ENCODE measurements at regions not wholly inside any gene's neighbourhood (a gene's known extent, or its start where the extent isn't known, plus 50 kb on each side); places are given as distances from the start of the nearest gene placed in this dataset.

DNA sequence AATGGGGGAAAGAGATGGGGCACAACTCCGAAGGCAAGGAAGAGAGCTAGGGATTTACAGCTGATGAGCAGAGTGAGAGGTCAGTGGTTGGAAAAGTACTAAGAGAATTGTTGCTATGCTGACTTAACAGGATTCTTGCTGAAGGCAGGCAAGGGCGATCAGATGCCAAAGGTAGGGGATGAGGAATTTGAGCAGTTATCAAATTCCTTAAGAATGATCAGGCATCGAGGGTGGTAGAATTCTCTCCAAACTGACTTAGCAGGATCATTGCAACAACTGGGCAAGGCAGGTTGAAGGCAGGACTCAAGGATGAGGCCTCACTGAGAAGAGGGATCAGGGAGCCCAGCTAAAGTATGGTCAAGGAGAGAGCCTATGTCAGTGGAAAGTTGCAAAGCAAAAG is 171.0 kb downstream of the HSD17B3 start:
- TF ChIP-seq, protein P1, sequence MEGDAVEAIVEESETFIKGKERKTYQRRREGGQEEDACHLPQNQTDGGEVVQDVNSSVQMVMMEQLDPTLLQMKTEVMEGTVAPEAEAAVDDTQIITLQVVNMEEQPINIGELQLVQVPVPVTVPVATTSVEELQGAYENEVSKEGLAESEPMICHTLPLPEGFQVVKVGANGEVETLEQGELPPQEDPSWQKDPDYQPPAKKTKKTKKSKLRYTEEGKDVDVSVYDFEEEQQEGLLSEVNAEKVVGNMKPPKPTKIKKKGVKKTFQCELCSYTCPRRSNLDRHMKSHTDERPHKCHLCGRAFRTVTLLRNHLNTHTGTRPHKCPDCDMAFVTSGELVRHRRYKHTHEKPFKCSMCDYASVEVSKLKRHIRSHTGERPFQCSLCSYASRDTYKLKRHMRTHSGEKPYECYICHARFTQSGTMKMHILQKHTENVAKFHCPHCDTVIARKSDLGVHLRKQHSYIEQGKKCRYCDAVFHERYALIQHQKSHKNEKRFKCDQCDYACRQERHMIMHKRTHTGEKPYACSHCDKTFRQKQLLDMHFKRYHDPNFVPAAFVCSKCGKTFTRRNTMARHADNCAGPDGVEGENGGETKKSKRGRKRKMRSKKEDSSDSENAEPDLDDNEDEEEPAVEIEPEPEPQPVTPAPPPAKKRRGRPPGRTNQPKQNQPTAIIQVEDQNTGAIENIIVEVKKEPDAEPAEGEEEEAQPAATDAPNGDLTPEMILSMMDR (IDR thresholded peaks at IDR 0.05), result no peak
- no peak for TF ChIP-seq POLR2A (IDR thresholded peaks at IDR 0.05)
